CD1c-positive myeloid dendritic cell (primary cell): ENCODE measurements at regions not wholly inside any gene's neighbourhood (a gene's known extent, or its start where the extent isn't known, plus 50 kb on each side); places are given as distances from the start of the nearest gene placed in this dataset.
"Not testable (repeated sequence)": the region's sequence is repeated elsewhere in the genome, so short reads cannot be mapped to it uniquely, and the experiment has no call there.

Experiments used
- DNase-seq: peaks from one replicate; pipeline ENCODE4 v3.0.0-alpha.2; 2016; ENCODE audit errors: extremely low spot score

DNA sequence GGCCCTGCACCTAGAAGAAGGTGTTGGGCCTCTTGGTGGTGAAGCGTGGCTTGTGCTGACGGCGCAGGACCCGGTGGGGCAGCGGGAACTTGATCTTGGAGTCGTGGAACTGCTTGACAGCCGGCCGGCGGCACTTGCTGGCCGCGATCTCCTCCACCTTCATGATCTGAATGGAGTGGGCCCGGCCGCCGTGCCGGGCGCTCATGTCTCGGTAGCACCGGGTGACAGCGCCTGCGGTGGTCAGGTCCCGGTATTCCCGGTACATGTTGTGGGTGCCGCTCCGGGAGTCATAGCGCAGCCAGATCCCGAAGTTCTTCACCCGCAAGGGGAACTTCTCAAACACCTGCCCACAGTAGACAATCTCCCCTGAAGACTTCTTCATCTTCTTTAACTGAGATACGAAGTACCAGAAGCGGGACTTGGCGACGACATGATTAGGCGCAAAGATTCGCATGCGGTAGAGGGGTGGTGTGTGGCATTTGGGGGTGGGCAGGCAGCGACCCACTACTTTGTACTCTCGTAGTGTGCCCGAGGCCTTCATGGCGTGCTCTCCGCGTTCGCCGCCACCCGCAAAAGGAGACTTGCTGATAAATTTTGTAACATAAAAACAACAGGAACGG, 92.1 kb upstream of the MSH6 start:
- not testable (repeated sequence) for DNase-seq

DNA sequence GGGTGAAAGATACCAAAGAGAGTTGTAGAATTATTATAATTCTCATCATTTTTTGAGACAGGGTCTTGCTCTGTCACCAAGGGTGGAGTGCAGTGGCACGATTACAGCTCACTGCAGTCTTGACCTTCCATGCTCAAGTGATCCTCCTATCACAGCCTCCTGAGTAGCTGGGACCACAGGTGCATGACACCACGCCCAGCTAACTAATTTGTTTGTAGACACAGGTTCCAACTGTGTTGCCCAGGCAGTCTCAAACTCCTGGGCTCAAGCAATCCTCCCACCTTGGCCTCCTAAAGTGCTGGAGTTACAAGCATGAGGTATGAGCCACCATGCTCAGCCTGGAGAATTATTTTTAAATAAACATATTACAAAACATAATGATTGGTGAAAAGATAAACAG, 92.8 kb upstream of the MSH6 start:
- no peak for DNase-seq

DNA sequence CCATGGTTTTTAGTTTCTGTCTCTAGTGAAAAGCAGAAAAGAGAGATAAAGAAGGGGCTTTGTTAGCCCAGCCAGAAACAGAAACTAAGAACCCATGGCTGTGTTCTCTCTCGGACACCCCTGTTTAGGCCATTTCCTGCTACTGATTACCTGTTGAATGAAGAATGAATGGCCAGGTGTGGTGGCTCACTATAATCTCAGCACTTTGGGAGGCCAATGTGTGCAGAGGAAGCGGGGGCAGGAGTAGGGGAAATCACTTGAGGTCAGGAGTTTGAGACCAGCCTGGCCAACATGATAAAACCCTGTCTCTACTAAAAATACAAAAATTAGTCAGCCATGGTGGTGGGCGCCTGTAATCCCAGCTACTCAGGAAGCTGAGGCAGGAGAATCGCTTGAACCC, 93.8 kb upstream of the MSH6 start:
- DNase-seq = not testable (repeated sequence)

DNA sequence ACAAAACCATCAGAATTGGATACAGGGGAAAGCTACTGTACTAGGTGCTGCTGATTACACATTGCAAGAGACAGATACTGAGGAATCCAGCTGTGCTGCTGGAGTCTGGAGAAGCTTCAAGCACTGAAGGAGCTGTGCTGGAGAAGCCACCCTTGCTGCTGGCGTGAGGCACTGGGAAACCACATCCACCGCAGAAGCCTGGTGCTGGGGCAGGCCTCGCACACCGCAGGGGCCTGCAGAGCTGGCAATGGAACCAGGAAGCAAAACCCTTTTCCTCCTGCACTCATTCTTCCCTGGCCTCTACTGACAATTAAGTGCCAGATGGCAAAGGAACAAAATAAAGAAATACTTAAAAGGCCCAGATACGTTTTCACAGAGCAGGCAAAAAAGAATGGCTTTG, 94.4 kb upstream of the MSH6 start:
- DNase-seq = no peak

DNA sequence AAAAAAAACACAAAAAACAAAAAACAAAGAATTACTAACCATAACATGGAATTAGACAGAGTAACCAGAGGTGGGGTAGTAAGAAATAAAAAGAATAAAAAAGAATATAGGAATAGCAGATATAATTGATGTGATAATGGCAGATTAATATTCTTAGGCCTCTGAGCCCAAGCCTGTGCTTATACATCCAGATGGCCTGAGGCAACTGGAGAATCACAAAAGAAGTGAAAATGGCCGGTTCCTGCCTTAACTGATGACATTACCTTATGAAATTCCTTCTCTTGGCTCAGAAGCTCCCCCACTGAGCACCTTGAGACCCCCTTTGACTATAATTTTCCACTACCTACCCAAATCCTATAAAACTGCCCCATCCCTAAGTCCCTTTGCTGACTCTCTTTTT, 95.1 kb upstream of the MSH6 start:
- DNase-seq = no peak

DNA sequence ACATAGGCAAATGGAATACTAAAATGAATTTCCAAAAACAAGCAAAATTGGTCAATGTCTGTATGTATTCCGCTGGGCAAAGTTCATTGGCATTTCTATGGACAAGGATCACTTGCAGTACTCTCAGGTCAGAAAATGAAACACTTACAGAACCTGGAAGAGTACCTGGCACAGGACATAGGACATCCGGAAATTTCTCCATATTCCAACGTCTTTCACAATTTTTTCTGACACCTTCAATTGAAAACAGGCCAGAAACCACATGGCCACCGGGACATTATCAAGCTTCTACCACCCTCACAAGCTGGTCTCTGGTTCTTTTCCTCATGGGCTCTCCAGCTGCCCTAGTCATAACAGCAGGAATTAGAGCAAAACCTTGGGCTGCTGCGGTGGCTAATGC, 96.9 kb upstream of the MSH6 start:
- no peak for DNase-seq

DNA sequence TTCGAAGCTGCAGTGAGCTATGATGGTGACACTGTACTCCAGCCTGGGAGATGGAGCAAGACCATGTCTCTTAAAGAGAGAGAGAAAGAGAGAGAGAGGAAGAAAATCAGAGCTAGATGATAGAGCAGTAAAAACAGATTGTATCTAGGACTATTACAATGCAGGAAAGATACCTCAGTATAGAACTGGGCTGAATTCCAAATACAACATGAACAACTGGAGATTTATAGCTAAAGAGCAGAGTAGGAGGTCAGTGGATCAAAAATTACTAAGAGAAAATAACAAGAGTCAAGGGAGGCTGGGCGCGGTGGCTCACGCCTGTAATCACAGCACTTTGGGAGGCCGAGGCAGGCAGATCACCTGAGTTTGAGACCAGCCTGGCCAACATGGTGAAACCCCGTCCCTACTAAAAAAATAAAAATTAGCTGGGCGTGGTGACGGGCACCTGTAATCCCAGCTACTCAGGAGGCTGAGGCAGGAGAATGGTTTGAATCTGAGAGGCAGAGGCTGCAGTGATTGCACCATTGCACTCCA, 100.7 kb upstream of the MSH6 start:
- no peak for DNase-seq

DNA sequence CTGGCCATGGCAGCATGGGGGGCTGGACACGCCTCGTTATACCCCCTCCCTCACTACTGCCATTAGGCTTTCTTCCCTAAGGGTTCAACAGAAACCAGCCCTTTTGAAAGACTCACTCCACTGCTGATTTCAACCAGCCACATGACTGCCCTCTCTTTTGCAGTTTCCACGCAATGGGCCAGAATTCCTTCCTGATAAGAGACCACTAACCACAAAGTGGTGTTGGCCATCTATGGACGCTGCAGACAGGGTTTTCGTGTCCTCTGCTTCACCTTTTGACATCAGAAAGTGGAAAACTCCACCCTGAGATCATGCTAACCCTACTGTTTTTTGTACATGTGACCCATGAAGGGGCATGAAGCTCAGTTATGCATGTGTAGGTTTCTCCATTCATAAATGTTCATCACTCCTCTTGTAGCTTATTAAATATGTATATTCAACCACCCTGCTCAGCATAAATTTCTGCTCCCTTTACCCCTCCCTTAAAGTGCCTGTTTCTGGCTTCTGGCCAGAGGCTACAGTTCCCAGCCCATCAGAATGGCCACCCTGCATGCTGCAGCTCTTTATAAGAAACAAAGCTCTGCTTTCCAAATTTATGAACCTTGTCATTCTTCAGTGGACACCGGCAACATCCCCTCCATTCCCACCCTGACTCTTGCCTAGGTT, 105.6 kb upstream of the KCNK12 start:
- DNase-seq = no peak

DNA sequence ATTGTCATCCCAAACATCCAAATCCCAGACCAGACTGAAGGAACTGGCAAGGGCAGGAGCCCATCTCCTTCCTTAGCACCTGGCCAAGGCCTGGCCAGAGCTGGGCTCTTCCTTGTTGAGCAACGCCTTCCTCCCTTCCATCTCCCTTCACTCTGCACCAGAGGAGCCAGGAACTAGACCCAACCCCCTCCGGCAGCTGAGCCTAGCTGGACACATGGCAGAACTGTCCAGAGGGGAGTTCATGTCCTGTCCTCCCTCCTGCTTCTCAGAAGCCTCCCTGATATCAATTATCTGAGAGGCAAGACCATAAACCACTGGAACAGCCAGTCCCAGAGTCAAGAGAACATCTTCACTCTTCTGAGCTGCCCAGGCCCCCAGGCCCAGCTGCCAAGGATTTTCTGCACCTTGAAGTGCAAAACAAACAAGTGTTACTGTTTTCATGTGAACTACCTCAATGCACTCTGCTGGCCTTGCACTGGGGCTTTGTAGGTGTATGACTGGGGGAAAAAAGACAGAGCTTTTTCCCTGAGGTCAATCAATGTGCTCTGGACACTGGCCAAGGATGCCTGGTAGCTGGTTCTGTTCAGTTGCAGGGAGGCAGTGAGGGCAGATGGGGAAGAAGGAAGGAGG, 104.5 kb upstream of the KCNK12 start:
- no peak for DNase-seq

DNA sequence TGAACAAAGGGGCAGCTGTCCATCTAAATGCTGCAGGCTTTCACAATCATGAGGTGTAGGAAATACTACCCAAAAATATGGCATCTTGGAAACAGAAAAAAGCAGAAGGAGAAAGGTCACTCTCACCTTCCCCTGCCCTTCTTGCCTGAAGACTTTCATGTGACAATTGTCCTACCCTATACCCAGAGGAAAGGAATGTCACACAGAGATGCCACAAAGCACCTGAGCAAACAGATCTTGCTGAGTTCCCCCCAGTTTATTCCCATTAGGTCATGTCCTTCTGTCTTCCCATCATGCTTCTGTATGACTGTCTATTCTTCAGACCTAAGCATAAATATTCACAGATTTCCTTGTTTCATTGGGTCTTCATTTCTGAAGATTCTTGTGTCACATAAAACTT, 95.5 kb upstream of the KCNK12 start:
- no peak for DNase-seq

DNA sequence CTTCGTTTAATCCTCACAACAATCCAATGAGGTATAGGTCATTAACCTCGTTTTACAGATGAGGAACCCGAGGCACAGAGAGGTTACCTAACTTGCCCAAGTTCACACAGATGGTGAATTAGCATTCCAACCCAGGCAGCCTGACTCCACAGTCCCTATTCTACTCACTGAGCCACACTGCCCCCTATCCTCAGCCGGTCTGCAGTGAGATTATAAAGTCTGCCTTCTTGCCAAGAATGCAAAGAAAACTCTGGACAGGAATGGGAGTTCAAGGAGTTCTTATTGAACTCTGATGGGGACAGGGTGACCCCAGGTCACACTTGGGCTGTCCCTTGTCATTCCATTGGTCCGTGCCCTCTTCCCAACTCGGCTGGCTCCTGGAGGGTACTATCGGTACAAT, 94.0 kb upstream of the KCNK12 start:
- DNase-seq = no peak

DNA sequence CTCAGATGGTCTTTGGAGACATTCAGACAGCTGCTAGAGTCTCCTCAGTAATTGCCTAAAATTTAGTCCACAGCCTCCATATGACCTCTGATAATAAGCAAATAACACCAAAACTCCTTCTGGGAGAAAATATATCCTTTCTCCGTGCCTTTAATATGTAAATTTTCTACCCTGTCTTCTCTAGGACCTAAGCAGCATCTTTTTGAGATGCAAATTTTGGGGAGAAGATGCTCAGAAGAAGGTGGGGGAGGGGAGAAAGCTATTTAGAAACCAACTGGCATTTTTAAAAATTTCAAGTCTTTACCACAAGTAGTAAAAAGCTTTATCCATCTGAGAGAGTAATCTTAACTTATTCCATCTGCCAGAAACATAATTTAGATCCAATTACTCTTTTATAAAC, 91.8 kb upstream of the KCNK12 start:
- DNase-seq = no peak

DNA sequence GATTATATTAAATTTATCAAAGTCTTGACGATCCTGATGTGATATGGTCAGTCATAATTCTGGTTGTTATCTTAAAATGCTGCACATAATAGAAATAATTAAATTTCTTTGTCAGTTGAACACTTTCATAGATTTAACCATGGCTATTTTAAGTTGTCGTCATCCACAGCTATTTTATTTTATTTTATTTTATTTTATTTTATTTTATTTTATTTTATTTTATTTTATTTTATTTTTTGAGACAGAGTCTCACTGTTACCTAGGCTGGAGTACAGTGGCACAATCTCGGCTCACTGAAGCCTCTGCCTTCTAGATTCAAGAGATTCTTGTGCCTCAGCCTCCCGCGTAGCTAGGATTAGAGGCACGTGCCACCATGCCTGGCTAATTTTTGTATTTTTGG, 90.5 kb upstream of the KCNK12 start:
- no peak for DNase-seq

DNA sequence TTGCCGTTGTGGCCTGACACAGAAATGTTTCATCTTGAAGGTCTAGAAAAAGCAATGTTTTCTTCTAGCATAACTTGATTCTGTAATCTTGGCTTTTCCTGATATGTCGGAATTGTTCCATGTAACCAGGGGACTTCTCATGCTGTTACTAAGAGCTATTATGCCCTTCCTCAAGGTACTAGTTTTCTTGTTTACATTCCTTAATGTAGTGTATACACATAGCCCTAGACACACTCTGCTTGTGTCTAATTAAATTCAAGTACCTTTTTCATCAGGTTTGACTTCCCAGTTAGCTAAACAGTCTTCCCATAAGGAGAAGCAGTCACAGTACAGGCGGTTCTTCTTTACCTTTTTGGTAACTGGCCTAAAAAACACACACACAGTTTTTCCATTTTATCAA, 89.4 kb upstream of the KCNK12 start:
- no peak for DNase-seq

DNA sequence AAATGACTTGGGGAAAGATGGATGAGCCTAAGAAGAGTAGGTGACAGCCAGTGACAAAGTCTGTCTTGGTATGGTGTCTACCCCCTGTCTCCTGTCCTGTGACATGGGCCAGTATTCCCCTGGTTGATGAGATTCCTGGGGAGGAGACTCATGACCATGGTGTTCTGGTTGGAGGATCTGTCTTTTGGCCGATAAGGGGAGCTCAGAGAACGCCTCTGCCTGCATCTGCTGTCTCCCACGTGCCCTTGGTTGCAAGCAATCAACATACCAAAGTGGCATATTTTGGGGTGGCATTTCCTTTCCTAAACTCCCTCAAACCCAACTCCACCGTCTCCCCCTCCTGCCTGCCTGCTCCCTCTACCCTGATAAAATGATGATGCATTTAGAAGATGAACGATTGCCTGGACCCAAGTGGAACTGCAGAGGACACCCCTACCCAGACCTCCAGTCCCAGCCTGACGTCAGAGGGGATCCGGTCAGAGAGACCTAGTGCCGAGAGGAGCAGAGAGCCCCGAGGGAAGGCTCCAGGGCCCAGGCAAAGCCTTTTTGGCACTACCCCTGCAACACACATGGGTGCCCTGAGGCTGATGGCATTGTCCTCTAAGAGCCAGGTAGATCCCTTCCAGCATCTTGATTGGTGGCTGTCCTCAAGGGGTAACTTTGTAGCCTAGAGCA, 88.0 kb upstream of the KCNK12 start:
- DNase-seq = no peak

DNA sequence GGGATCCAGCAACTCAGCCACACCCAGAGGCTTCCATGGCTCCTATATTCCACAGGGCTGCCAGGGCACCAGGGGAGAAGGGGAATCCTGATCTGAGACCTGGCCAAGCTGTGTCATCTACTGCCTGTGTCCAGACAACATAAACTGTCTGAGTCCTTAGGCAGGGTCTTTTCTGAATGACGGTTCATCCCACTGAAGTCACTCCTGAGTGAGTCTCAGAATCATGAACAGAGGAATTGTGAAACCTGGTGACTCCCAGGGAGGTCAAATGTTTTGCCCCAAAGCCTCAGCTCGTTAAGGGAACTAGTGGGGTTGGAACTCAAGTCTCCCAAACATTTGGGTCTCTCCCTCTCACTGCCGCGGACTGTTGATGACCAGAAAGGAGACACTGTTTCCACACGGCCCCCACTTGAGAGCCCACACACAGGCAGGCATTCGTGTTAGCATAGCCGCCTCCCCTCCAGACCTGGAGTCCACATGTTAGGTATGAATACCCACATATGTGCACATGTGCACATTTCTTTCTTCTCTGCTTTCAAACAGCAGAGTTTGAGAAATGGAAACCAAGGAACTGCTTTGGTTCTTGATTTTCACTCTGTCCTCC, 87.2 kb upstream of the KCNK12 start:
- no peak for DNase-seq

DNA sequence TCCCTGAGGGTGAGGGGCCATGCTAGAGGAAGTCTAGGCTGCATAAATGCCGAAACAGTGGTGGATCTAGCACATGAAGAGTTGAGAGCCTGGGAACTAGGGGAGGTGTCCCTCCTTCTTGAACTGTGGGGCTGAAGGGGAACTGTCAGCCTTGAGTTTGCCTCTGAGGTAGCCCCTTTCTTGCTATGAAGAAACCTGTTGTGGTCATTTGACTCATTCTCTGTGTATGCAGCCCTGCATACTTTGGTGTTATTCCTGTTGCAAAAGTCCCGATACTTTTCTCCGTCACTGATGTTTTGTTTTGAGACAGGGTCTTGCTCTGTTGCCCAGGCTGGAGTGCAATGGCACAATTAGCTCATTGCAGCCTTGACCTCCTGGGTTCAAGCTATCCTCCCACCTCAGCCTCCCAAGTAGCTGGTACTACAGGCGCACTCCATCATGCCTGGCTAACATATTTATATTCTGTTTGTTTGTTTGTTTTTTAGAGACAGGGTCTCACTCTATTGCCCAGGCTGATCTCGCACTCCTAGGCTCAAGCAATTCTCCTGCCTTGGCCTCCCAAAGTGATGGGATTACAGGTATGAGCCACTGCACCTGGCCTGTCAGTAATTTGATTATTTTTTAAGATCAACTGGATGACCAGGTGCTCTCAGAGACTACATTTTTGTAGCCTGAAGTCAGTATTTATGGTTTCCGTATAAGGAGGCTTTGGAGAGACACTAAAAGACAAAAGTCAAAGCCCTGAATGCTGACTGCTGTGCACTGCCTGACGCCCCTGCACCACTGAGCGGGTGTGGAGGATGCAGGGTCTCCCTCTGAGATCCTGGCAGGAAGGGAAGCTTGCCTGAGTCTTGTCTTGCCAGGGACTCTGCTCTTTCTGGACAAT, 86.2 kb upstream of the KCNK12 start:
- DNase-seq = no peak

DNA sequence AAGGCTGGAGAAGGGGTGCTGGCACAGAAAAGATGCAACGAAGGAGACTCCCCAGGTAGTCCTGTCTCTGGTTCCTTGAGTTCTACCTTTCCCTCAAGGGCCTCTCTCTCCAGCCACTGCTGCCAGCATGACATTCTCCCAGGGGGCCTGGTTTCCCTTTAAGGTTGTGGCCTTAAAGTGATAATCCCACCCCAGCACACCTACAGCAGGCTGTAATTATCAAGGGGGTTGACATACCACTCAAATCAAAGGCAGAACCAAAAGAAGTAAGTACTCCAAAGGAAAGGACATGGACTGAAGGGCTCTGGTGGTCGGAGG, 84.7 kb upstream of the KCNK12 start:
- DNase-seq = no peak

DNA sequence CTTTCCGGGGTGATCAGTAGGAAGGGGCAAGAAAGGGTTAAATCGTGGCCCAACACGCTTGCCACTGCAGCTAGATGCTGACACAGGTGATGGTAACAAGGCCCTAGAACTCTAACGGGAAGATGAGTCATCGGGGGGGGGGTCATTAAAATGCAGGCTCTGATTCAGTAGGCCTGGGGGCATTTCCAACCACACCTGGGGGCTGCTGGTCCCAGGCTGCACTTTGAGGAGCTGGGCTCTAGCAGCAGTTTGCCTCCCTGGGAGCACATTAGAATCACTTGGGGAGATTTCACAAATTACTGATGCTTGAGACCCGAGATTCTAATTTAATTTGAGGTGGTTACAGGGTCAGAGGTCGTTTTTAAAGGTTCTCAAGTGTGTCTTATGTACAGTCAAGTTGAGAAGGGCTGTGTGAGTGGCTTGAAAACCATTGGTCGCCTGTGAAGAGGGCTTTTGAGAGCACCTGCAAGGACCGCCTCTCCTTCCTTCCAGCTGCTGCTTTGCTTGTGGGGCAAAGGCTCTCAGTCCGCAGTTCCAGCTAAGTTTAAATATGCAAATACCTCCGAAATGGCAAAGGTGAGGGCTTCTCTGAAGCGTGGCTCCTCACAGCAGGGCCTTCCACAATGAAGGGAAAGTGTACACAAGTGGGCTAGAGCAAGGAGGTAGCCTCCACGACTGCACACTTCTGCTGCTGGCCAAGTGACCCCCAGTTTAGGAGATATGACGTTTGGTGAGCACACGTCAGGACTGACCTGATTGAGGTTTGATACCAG, 84.2 kb upstream of the KCNK12 start:
- no peak for DNase-seq

DNA sequence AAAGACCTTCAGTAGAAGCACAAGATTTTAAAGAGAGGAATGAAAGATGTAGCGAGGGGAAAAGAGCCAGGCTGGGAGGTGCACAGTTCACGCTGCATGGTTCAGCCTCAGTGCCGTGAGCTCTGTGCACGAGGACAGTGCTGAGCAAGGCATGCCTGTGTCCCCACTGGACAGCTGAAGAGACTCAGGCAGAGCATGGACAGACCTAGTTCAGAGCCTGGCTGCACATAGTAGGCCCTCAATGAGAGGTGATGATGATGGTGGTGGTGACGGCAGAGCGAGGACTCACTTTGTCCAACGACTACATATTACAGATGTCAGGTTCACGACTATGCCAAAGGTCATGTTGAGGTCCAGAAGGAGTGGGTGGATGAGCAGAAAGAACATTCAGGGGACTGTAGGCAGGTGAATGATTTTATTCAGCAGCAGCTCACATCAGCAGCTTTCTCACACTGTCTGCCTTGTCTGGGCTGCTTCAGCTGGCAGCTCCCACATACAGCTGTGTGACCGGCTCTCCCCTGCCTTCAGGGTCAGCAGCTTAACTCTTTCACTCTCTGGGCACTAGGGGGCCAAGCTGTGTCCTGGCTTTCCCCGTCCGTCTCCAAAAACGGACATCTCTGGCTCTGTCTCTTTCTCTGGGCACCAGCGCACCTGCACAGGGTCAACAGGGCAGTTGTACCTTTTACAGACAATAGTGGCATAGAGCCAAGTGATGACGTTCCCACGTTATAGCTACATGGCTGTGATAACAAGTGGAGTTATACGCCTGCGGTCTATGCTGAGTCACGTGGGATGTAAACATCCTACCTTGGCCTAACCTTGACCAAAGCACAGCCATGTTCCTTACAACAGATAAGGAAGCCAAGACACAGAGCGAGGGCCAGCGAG, 83.4 kb upstream of the KCNK12 start:
- DNase-seq = no peak
